ENCODE measurements at regions not wholly inside any gene's neighbourhood (a gene's known extent, or its start where the extent isn't known, plus 50 kb on each side); places are given as distances from the start of the nearest gene placed in this dataset.

GRCh38 chr11:23283666-23284065, 423.4 kb upstream of the CCDC179 start:
- Histone ChIP-seq H3K27ac (ENCODE audit: low read depth, low read length) (no peak overlapping the region), H3K4me3 (ENCODE audit: low read length) (no peak overlapping the region), H3K36me3 (ENCODE audit: insufficient read depth, low read length) (no peaks in the 10 kb centered on the region), H3K9me3 (ENCODE audit: low read length) (no peaks in the 10 kb centered on the region), H3K27me3 (ENCODE audit: insufficient read depth, low read length, poor library complexity, severe bottlenecking) (no peaks in the 10 kb centered on the region), H3K4me1 (ENCODE audit: insufficient read depth, low read length) (no peaks in the 10 kb centered on the region)
- CTCF ChIA-PET = no interaction called here
- no peaks in the 10 kb centered on the region for H3K36me3 Mint-ChIP-seq
- no peaks in the 10 kb centered on the region for H3K4me1 Mint-ChIP-seq
- no peaks in the 10 kb centered on the region for H3K27me3 Mint-ChIP-seq
- POLR2A ChIA-PET = no interaction called here
- no peak overlapping the region for H3K4me3 Mint-ChIP-seq
- peaks cover 0 to 22% (median 3%) of the 10 kb centered on the region in 5 donors for H3K9me3 Mint-ChIP-seq
- no peak for DNase-seq
- no peak overlapping the region for H3K27ac Mint-ChIP-seq

DNA sequence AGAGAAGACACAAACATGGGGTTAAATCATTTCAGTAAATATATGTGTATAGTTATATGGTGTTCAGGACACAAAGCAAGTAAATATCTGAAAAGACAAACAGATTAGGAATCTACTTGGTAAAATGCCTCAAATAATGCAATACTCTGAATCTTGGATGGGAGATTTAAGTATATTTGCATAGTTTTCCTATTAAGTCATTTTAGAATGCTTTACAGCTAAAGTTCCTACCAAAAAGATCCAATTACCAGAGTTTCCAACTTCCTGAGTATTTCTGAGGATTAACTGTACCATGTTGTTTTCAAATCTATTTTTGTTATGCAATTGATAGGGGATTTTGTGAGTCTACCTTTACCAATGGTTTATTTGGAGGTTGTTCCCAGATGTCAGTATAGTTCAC, 424.4 kb upstream of the CCDC179 start:
- no peaks in the 10 kb centered on the region for H3K36me3 ChIP-seq (ENCODE audit: insufficient read depth, low read length)
- H3K36me3 Mint-ChIP-seq = no peaks in the 10 kb centered on the region
- no peaks in the 10 kb centered on the region for H3K4me1 ChIP-seq (ENCODE audit: insufficient read depth, low read length)
- H3K27me3 Mint-ChIP-seq = no peaks in the 10 kb centered on the region
- no peak overlapping the region for H3K27ac Mint-ChIP-seq
- H3K4me3 ChIP-seq (ENCODE audit: low read length) = no peak overlapping the region
- H3K27me3 ChIP-seq (ENCODE audit: insufficient read depth, low read length, poor library complexity, severe bottlenecking) = no peaks in the 10 kb centered on the region
- no peak overlapping the region for H3K27ac ChIP-seq (ENCODE audit: low read depth, low read length)
- H3K9me3 Mint-ChIP-seq = peaks cover 0 to 18% (median 0%) of the 10 kb centered on the region in 5 donors
- ChIA-PET CTCF (no interaction called here), POLR2A (no interaction called here)
- no peaks in the 10 kb centered on the region for H3K9me3 ChIP-seq (ENCODE audit: low read length)
- no peak overlapping the region for H3K4me3 Mint-ChIP-seq
- H3K4me1 Mint-ChIP-seq = no peaks in the 10 kb centered on the region
- DNase-seq = no peak

GRCh38 chr11:23288003-23288783, 427.9 kb upstream of the CCDC179 start:
- Histone ChIP-seq H3K9me3 (ENCODE audit: low read length) (no peaks in the 10 kb centered on the region), H3K36me3 (ENCODE audit: insufficient read depth, low read length) (no peaks in the 10 kb centered on the region), H3K4me1 (ENCODE audit: insufficient read depth, low read length) (no peaks in the 10 kb centered on the region), H3K4me3 (ENCODE audit: low read length) (no peak overlapping the region), H3K27ac (ENCODE audit: low read depth, low read length) (no peak overlapping the region), H3K27me3 (ENCODE audit: insufficient read depth, low read length, poor library complexity, severe bottlenecking) (no peaks in the 10 kb centered on the region)
- POLR2A ChIA-PET = no interaction called here
- Mint-ChIP-seq H3K27ac (no peak overlapping the region), H3K4me3 (no peak overlapping the region), H3K36me3 (no peaks in the 10 kb centered on the region), H3K9me3 (peaks cover 0 to 18% (median 0%) of the 10 kb centered on the region in 5 donors), H3K4me1 (no peaks in the 10 kb centered on the region), H3K27me3 (no peaks in the 10 kb centered on the region)
- no peak for DNase-seq
- CTCF ChIA-PET = no interaction called here

DNA sequence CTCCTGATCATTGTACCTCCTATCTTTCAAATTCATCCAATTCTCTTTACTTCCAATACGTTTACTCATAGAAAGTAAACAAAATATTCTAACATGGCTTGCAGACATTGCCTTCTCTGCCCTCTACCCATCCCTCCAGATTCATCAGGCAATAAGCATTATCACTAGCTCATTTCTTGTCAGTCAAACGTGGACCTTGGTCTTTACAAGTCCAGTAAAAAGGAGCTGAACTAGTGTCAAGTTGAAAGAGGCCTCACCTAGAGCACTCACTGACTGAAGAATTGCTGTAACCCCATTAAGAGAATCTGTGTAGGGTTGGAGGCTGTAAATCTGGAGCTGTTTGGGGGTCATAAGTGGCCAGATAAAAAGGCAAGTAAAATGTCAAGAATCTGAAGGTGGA, 435.0 kb upstream of the CCDC179 start:
- no peak overlapping the region for H3K4me3 Mint-ChIP-seq
- no peaks in the 10 kb centered on the region for H3K27me3 ChIP-seq (ENCODE audit: insufficient read depth, low read length, poor library complexity, severe bottlenecking)
- no peak overlapping the region for H3K27ac ChIP-seq (ENCODE audit: low read depth, low read length)
- H3K4me1 ChIP-seq (ENCODE audit: insufficient read depth, low read length) = no peaks in the 10 kb centered on the region
- peaks cover 0 to 18% (median 4%) of the 10 kb centered on the region in 5 donors for H3K9me3 Mint-ChIP-seq
- H3K36me3 ChIP-seq (ENCODE audit: insufficient read depth, low read length) = no peaks in the 10 kb centered on the region
- no peak overlapping the region for H3K27ac Mint-ChIP-seq
- H3K27me3 Mint-ChIP-seq = no peaks in the 10 kb centered on the region
- H3K9me3 ChIP-seq (ENCODE audit: low read length) = no peaks in the 10 kb centered on the region
- ChIA-PET POLR2A (no interaction called here), CTCF (no interaction called here)
- DNase-seq = no peak
- no peaks in the 10 kb centered on the region for H3K4me1 Mint-ChIP-seq
- no peak overlapping the region for H3K4me3 ChIP-seq (ENCODE audit: low read length)
- H3K36me3 Mint-ChIP-seq = no peaks in the 10 kb centered on the region

GRCh38 chr11:23308041-23308440, 447.8 kb upstream of the CCDC179 start:
- peaks cover 0 to 2% of the 10 kb centered on the region in 2 donors for H3K27me3 Mint-ChIP-seq
- no peaks in the 10 kb centered on the region for H3K27me3 ChIP-seq (ENCODE audit: insufficient read depth, low read length, poor library complexity, severe bottlenecking)
- peaks cover 4 to 39% (median 16%) of the 10 kb centered on the region in 5 donors for H3K9me3 Mint-ChIP-seq
- POLR2A ChIA-PET = no interaction called here
- CTCF ChIA-PET = no interaction called here
- H3K4me3 ChIP-seq (ENCODE audit: low read length) = no peak overlapping the region
- no peak overlapping the region for H3K27ac Mint-ChIP-seq
- H3K4me1 Mint-ChIP-seq = no peaks in the 10 kb centered on the region
- H3K9me3 ChIP-seq (ENCODE audit: low read length) = no peaks in the 10 kb centered on the region
- no peak for DNase-seq
- H3K27ac ChIP-seq (ENCODE audit: low read depth, low read length) = no peak overlapping the region
- no peaks in the 10 kb centered on the region for H3K36me3 ChIP-seq (ENCODE audit: insufficient read depth, low read length)
- H3K4me3 Mint-ChIP-seq = no peak overlapping the region
- H3K4me1 ChIP-seq (ENCODE audit: insufficient read depth, low read length) = no peaks in the 10 kb centered on the region
- H3K36me3 Mint-ChIP-seq = no peaks in the 10 kb centered on the region

DNA sequence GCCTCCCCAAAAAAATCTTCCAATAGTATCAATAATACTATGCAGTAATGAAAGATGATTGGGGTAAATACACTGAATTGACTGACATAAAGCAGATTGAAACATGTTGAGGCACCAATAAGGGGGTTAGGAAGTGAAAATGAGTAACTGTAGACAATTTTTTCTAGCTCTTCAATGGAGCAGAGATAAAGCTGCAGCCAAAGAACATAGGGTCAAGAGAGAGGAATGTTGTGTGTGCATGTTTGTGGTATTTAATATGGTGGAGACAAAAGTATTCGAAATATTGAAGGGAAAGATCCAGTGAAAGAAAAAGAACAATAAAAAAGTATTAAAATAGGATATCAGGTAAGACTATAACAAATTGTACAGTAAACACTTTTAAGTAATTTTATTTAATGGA, 450.0 kb upstream of the CCDC179 start:
- ChIA-PET POLR2A (no interaction called here), CTCF (no interaction called here)
- Histone ChIP-seq H3K4me1 (ENCODE audit: insufficient read depth, low read length) (no peaks in the 10 kb centered on the region), H3K36me3 (ENCODE audit: insufficient read depth, low read length) (no peaks in the 10 kb centered on the region), H3K27ac (ENCODE audit: low read depth, low read length) (no peak overlapping the region), H3K9me3 (ENCODE audit: low read length) (no peaks in the 10 kb centered on the region), H3K4me3 (ENCODE audit: low read length) (no peak overlapping the region), H3K27me3 (ENCODE audit: insufficient read depth, low read length, poor library complexity, severe bottlenecking) (no peaks in the 10 kb centered on the region)
- Mint-ChIP-seq H3K27me3 (no peaks in the 10 kb centered on the region), H3K27ac (no peak overlapping the region), H3K4me1 (no peaks in the 10 kb centered on the region), H3K9me3 (peaks cover 0 to 41% (median 12%) of the 10 kb centered on the region in 5 donors), H3K4me3 (no peak overlapping the region), H3K36me3 (no peaks in the 10 kb centered on the region)
- no peak for DNase-seq

DNA sequence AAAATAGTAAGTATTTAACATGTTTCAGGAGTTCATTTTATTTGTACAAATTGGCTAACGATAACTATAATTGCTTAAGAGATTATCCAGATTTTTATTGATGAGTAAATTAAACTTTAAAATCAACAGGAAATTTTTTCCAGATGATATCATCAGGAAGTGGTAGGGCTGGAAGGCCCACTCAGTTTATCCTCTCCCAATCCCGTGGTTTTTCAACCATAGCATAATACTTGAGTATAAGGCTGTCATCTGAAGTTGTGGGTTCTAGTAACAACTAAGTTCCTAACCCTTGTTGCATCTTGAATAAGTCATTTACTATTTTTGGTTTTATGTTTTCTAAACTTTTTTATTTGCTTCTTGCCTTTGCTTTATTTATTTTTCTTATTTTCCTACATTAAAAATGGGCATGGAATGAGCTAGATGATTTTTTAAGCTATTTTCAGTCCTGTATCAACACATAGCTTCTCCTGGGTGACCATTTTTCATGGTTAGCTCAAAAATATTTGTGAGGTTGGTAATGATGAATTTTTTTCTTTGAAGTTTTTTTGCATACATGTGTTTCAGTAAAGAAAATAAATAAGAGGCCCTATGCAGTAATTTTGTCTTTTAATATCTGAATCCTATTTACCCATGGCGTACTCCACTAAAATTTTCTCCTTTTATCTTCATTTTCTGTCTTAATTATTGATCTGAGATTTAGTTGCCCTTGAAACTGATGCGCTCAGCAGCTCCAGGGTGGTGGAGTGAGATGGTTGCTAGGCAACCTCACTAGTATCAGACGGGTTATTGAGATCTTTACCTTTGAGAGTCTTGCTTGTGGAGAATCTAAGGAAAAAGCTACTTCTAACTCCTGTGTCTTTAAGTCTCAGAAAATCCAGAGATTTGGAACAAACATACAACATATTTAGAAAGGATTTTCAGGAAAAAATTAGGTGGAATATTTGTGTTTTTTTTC, 452.0 kb upstream of the CCDC179 start:
- Histone ChIP-seq H3K9me3 (ENCODE audit: low read length) (no peaks in the 10 kb centered on the region), H3K4me1 (ENCODE audit: insufficient read depth, low read length) (no peaks in the 10 kb centered on the region), H3K36me3 (ENCODE audit: insufficient read depth, low read length) (no peaks in the 10 kb centered on the region), H3K4me3 (ENCODE audit: low read length) (no peak overlapping the region), H3K27ac (ENCODE audit: low read depth, low read length) (no peak overlapping the region), H3K27me3 (ENCODE audit: insufficient read depth, low read length, poor library complexity, severe bottlenecking) (no peaks in the 10 kb centered on the region)
- ChIA-PET CTCF (no interaction called here), POLR2A (no interaction called here)
- DNase-seq = no peak
- Mint-ChIP-seq H3K4me3 (no peak overlapping the region), H3K4me1 (no peaks in the 10 kb centered on the region), H3K27ac (no peak overlapping the region), H3K27me3 (no peaks in the 10 kb centered on the region), H3K36me3 (no peaks in the 10 kb centered on the region), H3K9me3 (peaks cover 0 to 37% (median 12%) of the 10 kb centered on the region in 5 donors)

DNA sequence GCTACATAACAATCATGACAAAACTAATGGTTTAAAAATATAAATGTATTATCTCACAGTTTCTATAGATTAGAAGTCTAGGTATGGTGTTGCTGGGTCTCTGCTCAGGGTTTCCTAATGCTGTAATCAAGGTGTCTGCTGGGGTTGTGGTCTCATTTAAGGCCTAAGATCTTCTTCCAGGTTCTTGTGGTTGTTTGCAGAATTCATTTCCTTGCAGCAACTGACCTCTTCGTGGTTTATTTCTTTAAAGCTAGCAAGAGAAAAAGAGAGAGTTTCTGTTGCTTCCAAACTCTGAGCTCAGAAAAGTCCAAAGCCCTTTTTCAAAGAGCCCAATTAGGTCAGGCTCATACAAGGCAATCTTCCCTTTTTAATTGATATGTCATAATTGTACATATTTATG, 452.7 kb upstream of the CCDC179 start:
- H3K9me3 Mint-ChIP-seq = peaks cover 0 to 30% (median 11%) of the 10 kb centered on the region in 5 donors
- DNase-seq = no peak
- no peaks in the 10 kb centered on the region for H3K4me1 Mint-ChIP-seq
- Histone ChIP-seq H3K9me3 (ENCODE audit: low read length) (no peaks in the 10 kb centered on the region), H3K4me1 (ENCODE audit: insufficient read depth, low read length) (no peaks in the 10 kb centered on the region), H3K27me3 (ENCODE audit: insufficient read depth, low read length, poor library complexity, severe bottlenecking) (no peaks in the 10 kb centered on the region), H3K27ac (ENCODE audit: low read depth, low read length) (no peak overlapping the region), H3K36me3 (ENCODE audit: insufficient read depth, low read length) (no peaks in the 10 kb centered on the region), H3K4me3 (ENCODE audit: low read length) (no peak overlapping the region)
- CTCF ChIA-PET = no interaction called here
- H3K27ac Mint-ChIP-seq = no peak overlapping the region
- H3K36me3 Mint-ChIP-seq = no peaks in the 10 kb centered on the region
- H3K27me3 Mint-ChIP-seq = no peaks in the 10 kb centered on the region
- no peak overlapping the region for H3K4me3 Mint-ChIP-seq
- POLR2A ChIA-PET = no interaction called here
